ENCODE measurements at regions not wholly inside any gene's neighbourhood (a gene's known extent, or its start where the extent isn't known, plus 50 kb on each side); places are given as distances from the start of the nearest gene placed in this dataset.

- no peak for TF ChIP-seq CTCF (IDR thresholded peaks at IDR 0.05)
- H3K9me3 Mint-ChIP-seq = no peaks in the 10 kb centered on the region
- H3K4me1 Mint-ChIP-seq (ENCODE audit: low read depth) = peaks cover 7% of the 10 kb centered on the region
- no peaks in the 10 kb centered on the region for H3K27me3 Mint-ChIP-seq (ENCODE audit: insufficient read depth)
- DNase-seq = no peak
- H3K36me3 Mint-ChIP-seq (ENCODE audit: low read depth) = no peaks in the 10 kb centered on the region
- H3K27ac Mint-ChIP-seq = no peak overlapping the region
- H3K4me3 Mint-ChIP-seq = no peak overlapping the region
These were observed 54.5 kb upstream of the VGLL3 start for GRCh38 chr3:87045473-87045872.

- no peak for TF ChIP-seq CTCF (IDR thresholded peaks at IDR 0.05)
- Mint-ChIP-seq H3K27ac (no peak overlapping the region), H3K27me3 (ENCODE audit: insufficient read depth) (no peaks in the 10 kb centered on the region), H3K36me3 (ENCODE audit: low read depth) (no peaks in the 10 kb centered on the region), H3K9me3 (no peaks in the 10 kb centered on the region), H3K4me3 (no peak overlapping the region), H3K4me1 (ENCODE audit: low read depth) (peaks cover 7% of the 10 kb centered on the region)
- no peak for DNase-seq
These were observed 53.9 kb upstream of the VGLL3 start for GRCh38 chr3:87044846-87045245.

GRCh38 chr3:87044409-87044808 is 53.5 kb upstream of the VGLL3 start:
- no peak overlapping the region for H3K4me3 Mint-ChIP-seq
- DNase-seq = no peak
- peaks cover 7% of the 10 kb centered on the region for H3K4me1 Mint-ChIP-seq (ENCODE audit: low read depth)
- no peak for TF ChIP-seq CTCF (IDR thresholded peaks at IDR 0.05)
- no peak overlapping the region for H3K27ac Mint-ChIP-seq
- no peaks in the 10 kb centered on the region for H3K9me3 Mint-ChIP-seq
- no peaks in the 10 kb centered on the region for H3K36me3 Mint-ChIP-seq (ENCODE audit: low read depth)
- no peaks in the 10 kb centered on the region for H3K27me3 Mint-ChIP-seq (ENCODE audit: insufficient read depth)

- TF ChIP-seq CTCF (IDR thresholded peaks at IDR 0.05) = peak; percentile 41
- Mint-ChIP-seq H3K27me3 (ENCODE audit: insufficient read depth) (peaks cover 2% of the 10 kb centered on the region; the same call in 1 of the 2 replicates), H3K36me3 (ENCODE audit: low read depth) (no peaks in the 10 kb centered on the region), H3K27ac (no peak overlapping the region), H3K4me1 (ENCODE audit: low read depth) (no peaks in the 10 kb centered on the region), H3K4me3 (no peak overlapping the region), H3K9me3 (no peaks in the 10 kb centered on the region)
- no peak for DNase-seq
These were observed 50.2 kb upstream of the VGLL3 start for GRCh38 chr3:87041191-87041590.

Measured in HFFc6 (cell line).